HG03469 (cell line): ENCODE measurements at regions not wholly inside any gene's neighbourhood (a gene's known extent, or its start where the extent isn't known, plus 50 kb on each side); places are given as distances from the start of the nearest gene placed in this dataset.
A peak's percentile ranks its signal among the peaks of the same experiment; 100 is the strongest.
"Not testable (repeated sequence)": the region's sequence is repeated elsewhere in the genome, so short reads cannot be mapped to it uniquely, and the experiment has no call there.

ENCODE experiments used
- ATAC-seq: cut with Tn5 transposase; IDR thresholded peaks from one replicate; pipeline ENCODE4 v1.9.1; 2021; ENCODE audit warnings: mild to moderate bottlenecking, moderate library complexity, moderate number of reproducible peaks; ENCODE audit not compliant: unreplicated experiment

GRCh38 chr1:119251751-119252150 lies 111.3 kb upstream of the WARS2 start:
- no peak for ATAC-seq

- no peak for ATAC-seq
Measured at GRCh38 chr1:119253366-119253765, 112.9 kb upstream of the WARS2 start.

- no peak for ATAC-seq
Measured at GRCh38 chr1:119254067-119254720, 113.7 kb upstream of the WARS2 start.

- not testable (repeated sequence) for ATAC-seq
Measured at GRCh38 chr1:119256089-119256488, 112.5 kb upstream of the HAO2 start.

- ATAC-seq = no peak
Measured at GRCh38 chr1:119260506-119260905, 108.1 kb upstream of the HAO2 start.

- peak; percentile 96 for ATAC-seq
Measured at GRCh38 chr1:119266386-119266785, 102.2 kb upstream of the HAO2 start.

GRCh38 chr1:119266858-119267257 lies 101.7 kb upstream of the HAO2 start:
- ATAC-seq = no peak

- ATAC-seq = not testable (repeated sequence)
Measured at GRCh38 chr1:119267288-119267687, 101.3 kb upstream of the HAO2 start.

- ATAC-seq = no peak
Measured at GRCh38 chr1:119268879-119269278, 99.7 kb upstream of the HAO2 start.

GRCh38 chr1:119275145-119276134 lies 93.1 kb upstream of the HAO2 start:
- peak; percentile 58 for ATAC-seq

GRCh38 chr1:119276558-119276957 lies 92.0 kb upstream of the HAO2 start:
- ATAC-seq = no peak

- ATAC-seq = no peak
Measured at GRCh38 chr1:119279456-119280381, 88.9 kb upstream of the HAO2 start.

- no peak for ATAC-seq
Measured at GRCh38 chr1:119285482-119285881, 83.1 kb upstream of the HAO2 start.

GRCh38 chr1:119286587-119287181 lies 81.9 kb upstream of the HAO2 start:
- ATAC-seq = no peak

GRCh38 chr1:119288751-119289150 lies 79.8 kb upstream of the HAO2 start:
- no peak for ATAC-seq

- ATAC-seq = no peak
Measured at GRCh38 chr1:119290297-119290696, 78.3 kb upstream of the HAO2 start.

- ATAC-seq = no peak
Measured at GRCh38 chr1:119291611-119292206, 76.9 kb upstream of the HAO2 start.

- ATAC-seq = no peak
Measured at GRCh38 chr1:119293797-119294196, 74.8 kb upstream of the HAO2 start.

- no peak for ATAC-seq
Measured at GRCh38 chr1:119294199-119294598, 74.4 kb upstream of the HAO2 start.

- ATAC-seq = no peak
Measured at GRCh38 chr1:119294722-119295121, 73.9 kb upstream of the HAO2 start.
